ENCODE measurements at regions not wholly inside any gene's neighbourhood (a gene's known extent, or its start where the extent isn't known, plus 50 kb on each side); places are given as distances from the start of the nearest gene placed in this dataset.

DNA sequence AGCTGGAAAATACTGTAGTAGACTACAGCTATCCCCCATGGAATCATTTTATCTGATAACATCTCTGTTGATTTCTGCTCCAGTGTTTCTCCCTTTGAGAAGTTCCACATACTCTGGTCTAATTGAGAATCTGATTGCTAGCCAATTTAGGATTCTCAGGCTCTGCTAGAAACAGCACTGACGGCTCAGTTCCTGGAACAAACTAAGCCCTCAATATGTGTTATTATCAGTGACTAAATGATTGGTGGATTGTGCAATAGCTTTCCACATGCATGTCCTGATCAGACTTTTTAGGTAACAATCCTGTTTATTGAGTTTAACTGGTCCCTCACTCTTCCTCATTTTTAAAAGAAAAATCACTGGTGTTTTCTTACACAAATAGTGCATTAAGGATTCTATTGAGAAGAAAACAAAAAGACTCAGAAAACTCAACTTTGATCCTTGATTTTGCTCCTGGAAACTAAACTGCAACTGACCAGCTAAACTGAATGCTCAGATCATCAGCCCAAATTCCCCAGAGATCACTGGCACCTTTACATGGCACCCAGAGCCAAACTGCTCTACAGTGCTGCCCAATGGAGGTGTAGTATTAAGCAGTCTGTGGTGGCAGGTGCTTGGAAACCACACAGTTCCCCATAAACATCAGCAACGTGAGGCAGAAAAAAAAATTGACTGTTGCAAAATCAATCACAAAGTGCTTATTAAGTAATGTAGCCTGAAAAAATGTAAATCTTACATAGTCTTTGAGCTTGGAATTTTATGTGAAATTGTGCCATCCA, 423.7 kb downstream of the TOX3 start:
- TF ChIP-seq, protein P1, sequence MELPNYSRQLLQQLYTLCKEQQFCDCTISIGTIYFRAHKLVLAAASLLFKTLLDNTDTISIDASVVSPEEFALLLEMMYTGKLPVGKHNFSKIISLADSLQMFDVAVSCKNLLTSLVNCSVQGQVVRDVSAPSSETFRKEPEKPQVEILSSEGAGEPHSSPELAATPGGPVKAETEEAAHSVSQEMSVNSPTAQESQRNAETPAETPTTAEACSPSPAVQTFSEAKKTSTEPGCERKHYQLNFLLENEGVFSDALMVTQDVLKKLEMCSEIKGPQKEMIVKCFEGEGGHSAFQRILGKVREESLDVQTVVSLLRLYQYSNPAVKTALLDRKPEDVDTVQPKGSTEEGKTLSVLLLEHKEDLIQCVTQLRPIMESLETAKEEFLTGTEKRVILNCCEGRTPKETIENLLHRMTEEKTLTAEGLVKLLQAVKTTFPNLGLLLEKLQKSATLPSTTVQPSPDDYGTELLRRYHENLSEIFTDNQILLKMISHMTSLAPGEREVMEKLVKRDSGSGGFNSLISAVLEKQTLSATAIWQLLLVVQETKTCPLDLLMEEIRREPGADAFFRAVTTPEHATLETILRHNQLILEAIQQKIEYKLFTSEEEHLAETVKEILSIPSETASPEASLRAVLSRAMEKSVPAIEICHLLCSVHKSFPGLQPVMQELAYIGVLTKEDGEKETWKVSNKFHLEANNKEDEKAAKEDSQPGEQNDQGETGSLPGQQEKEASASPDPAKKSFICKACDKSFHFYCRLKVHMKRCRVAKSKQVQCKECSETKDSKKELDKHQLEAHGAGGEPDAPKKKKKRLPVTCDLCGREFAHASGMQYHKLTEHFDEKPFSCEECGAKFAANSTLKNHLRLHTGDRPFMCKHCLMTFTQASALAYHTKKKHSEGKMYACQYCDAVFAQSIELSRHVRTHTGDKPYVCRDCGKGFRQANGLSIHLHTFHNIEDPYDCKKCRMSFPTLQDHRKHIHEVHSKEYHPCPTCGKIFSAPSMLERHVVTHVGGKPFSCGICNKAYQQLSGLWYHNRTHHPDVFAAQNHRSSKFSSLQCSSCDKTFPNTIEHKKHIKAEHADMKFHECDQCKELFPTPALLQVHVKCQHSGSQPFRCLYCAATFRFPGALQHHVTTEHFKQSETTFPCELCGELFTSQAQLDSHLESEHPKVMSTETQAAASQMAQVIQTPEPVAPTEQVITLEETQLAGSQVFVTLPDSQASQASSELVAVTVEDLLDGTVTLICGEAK (IDR thresholded peaks at IDR 0.05), result no peak
- TF ChIP-seq, protein P1 (CRISPR knock-in tag; IDR thresholded peaks at IDR 0.05), result no peak
- TF ChIP-seq ATF7 (IDR thresholded peaks at IDR 0.05), result no peak
- TF ChIP-seq ATF7 (CRISPR knock-in tag; IDR thresholded peaks at IDR 0.05), result no peak
- TF ChIP-seq, protein P2, sequence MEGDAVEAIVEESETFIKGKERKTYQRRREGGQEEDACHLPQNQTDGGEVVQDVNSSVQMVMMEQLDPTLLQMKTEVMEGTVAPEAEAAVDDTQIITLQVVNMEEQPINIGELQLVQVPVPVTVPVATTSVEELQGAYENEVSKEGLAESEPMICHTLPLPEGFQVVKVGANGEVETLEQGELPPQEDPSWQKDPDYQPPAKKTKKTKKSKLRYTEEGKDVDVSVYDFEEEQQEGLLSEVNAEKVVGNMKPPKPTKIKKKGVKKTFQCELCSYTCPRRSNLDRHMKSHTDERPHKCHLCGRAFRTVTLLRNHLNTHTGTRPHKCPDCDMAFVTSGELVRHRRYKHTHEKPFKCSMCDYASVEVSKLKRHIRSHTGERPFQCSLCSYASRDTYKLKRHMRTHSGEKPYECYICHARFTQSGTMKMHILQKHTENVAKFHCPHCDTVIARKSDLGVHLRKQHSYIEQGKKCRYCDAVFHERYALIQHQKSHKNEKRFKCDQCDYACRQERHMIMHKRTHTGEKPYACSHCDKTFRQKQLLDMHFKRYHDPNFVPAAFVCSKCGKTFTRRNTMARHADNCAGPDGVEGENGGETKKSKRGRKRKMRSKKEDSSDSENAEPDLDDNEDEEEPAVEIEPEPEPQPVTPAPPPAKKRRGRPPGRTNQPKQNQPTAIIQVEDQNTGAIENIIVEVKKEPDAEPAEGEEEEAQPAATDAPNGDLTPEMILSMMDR (CRISPR knock-in tag; IDR thresholded peaks at IDR 0.05), result no peak
